Chondrocyte (in vitro differentiated cells): ENCODE measurements at regions not wholly inside any gene's neighbourhood (a gene's known extent, or its start where the extent isn't known, plus 50 kb on each side); places are given as distances from the start of the nearest gene placed in this dataset.

Source experiments
- DNase-seq: peaks from one replicate; pipeline ENCODE4 v3.0.0; 2021; ENCODE audit warnings: mixed read lengths, low spot score
- H3K27ac Mint-ChIP-seq: one replicate; pipeline ENCODE4 v1.8.0; 2021; ENCODE audit warnings: mild to moderate bottlenecking, moderate library complexity, mixed read lengths; ENCODE audit not compliant: unreplicated experiment
- H3K27me3 Mint-ChIP-seq: 2 replicates; pipeline ENCODE4 v1.8.0; 2021; ENCODE audit warnings: low read depth, mixed read lengths
- H3K36me3 Mint-ChIP-seq: 2 replicates; pipeline ENCODE4 v1.8.0; 2021; ENCODE audit warnings: low read depth, mixed read lengths
- H3K4me1 Mint-ChIP-seq: 2 replicates; pipeline ENCODE4 v1.8.0; 2021; ENCODE audit warnings: low read depth, mild to moderate bottlenecking, mixed read lengths
- H3K4me3 Mint-ChIP-seq: one replicate; pipeline ENCODE4 v1.8.0; 2021; ENCODE audit warnings: mild to moderate bottlenecking, moderate library complexity, mixed read lengths; ENCODE audit not compliant: unreplicated experiment
- H3K9me3 Mint-ChIP-seq: 2 replicates; pipeline ENCODE4 v1.8.0; 2021; ENCODE audit warnings: low read depth, mixed read lengths
- TF ChIP-seq, protein P1 (sequence below): fragments of 200-600 bp; sonication (generic); IDR thresholded peaks from 2 replicates; pipeline ENCODE4 v1.5.0; 2021; ENCODE audit warnings: antibody characterized with exemption, mild to moderate bottlenecking, moderate library complexity

GRCh38 chr14:96962337-96962736 is 165.2 kb downstream of the VRK1 start:
- Mint-ChIP-seq H3K9me3 (peaks cover 10% of the 10 kb centered on the region), H3K27me3 (no peaks in the 10 kb centered on the region), H3K4me1 (no peaks in the 10 kb centered on the region), H3K36me3 (no peaks in the 10 kb centered on the region), H3K27ac (no peak overlapping the region), H3K4me3 (no peak overlapping the region)
- TF ChIP-seq, protein P1, sequence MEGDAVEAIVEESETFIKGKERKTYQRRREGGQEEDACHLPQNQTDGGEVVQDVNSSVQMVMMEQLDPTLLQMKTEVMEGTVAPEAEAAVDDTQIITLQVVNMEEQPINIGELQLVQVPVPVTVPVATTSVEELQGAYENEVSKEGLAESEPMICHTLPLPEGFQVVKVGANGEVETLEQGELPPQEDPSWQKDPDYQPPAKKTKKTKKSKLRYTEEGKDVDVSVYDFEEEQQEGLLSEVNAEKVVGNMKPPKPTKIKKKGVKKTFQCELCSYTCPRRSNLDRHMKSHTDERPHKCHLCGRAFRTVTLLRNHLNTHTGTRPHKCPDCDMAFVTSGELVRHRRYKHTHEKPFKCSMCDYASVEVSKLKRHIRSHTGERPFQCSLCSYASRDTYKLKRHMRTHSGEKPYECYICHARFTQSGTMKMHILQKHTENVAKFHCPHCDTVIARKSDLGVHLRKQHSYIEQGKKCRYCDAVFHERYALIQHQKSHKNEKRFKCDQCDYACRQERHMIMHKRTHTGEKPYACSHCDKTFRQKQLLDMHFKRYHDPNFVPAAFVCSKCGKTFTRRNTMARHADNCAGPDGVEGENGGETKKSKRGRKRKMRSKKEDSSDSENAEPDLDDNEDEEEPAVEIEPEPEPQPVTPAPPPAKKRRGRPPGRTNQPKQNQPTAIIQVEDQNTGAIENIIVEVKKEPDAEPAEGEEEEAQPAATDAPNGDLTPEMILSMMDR = no peak
- no peak for DNase-seq

GRCh38 chr14:96964726-96965415 is 167.7 kb downstream of the VRK1 start:
- no peaks in the 10 kb centered on the region for H3K36me3 Mint-ChIP-seq
- TF ChIP-seq, protein P1 = no peak
- no peaks in the 10 kb centered on the region for H3K4me1 Mint-ChIP-seq
- no peak overlapping the region for H3K27ac Mint-ChIP-seq
- peaks cover 17% of the 10 kb centered on the region for H3K9me3 Mint-ChIP-seq
- H3K4me3 Mint-ChIP-seq = no peak overlapping the region
- DNase-seq = no peak
- no peaks in the 10 kb centered on the region for H3K27me3 Mint-ChIP-seq

DNA sequence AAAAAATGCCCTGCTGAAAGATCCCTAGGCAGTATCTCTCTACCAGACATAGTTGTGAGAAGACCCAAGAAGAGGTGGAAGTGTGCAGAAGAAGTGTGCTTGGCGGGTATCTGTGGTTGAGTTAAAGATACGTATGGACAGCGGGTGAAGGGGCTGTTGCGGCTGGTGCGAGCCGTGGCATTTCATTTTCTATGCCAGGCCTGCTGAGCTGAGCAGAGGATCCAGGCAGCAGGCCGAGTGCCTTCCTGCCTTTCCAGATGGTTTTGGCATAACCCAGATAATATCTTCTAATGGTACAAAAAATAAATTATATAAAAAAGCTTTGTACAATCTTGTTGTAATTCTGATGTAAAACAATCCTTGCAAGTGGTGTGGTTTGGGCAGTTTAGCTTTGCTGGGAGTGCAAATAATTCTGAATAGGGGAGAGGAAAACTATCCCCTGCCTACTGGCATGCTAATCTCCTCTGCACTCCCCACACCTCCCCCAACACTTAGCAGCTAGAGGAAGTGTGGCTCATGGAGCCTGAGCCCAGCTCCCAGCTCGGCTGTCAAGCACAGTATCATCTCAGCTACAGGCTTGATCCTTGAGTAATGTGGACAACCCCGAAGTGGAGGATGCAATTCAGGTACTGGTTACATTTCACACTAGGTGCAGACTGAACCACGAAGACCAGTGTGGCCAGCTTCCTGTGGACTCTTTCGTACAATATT is 168.9 kb downstream of the VRK1 start:
- Mint-ChIP-seq H3K4me3 (no peak overlapping the region), H3K36me3 (no peaks in the 10 kb centered on the region), H3K27me3 (no peaks in the 10 kb centered on the region), H3K9me3 (peaks cover 17% of the 10 kb centered on the region), H3K4me1 (no peaks in the 10 kb centered on the region), H3K27ac (no peak overlapping the region)
- TF ChIP-seq, protein P1 = no peak
- no peak for DNase-seq

- no peak overlapping the region for H3K27ac Mint-ChIP-seq
- no peaks in the 10 kb centered on the region for H3K4me1 Mint-ChIP-seq
- H3K9me3 Mint-ChIP-seq = peaks cover 40% of the 10 kb centered on the region
- no peaks in the 10 kb centered on the region for H3K36me3 Mint-ChIP-seq
- DNase-seq = no peak
- H3K4me3 Mint-ChIP-seq = no peak overlapping the region
- TF ChIP-seq, protein P1 = no peak
- H3K27me3 Mint-ChIP-seq = no peaks in the 10 kb centered on the region
Measured at GRCh38 chr14:96975116-96975515, 177.9 kb downstream of the VRK1 start.

- Mint-ChIP-seq H3K36me3 (no peaks in the 10 kb centered on the region), H3K9me3 (peaks cover 40% of the 10 kb centered on the region)
Measured at GRCh38 chr14:96978525-96979272, 181.5 kb downstream of the VRK1 start.

More at GRCh38 chr14:96978525-96979272, 181.5 kb downstream of the VRK1 start:
- no peak for DNase-seq
- H3K27ac Mint-ChIP-seq = no peak overlapping the region
- H3K4me3 Mint-ChIP-seq = no peak overlapping the region
- no peaks in the 10 kb centered on the region for H3K4me1 Mint-ChIP-seq
- TF ChIP-seq, protein P1 = no peak
- no peaks in the 10 kb centered on the region for H3K27me3 Mint-ChIP-seq
